ENCODE measurements at regions not wholly inside any gene's neighbourhood (a gene's known extent, or its start where the extent isn't known, plus 50 kb on each side); places are given as distances from the start of the nearest gene placed in this dataset.

GRCh38 chr13:18962168-18962734 lies 219.4 kb downstream of the TUBA3C start:
- Histone ChIP-seq H3K27me3 (ENCODE audit: insufficient read depth, low read length) (no peaks in the 10 kb centered on the region), H4K5ac (ENCODE audit: insufficient read length, low read depth, low read length) (no peak overlapping the region), H2BK12ac (ENCODE audit: insufficient read length, low read depth, low read length) (no peak overlapping the region), H3K9ac (ENCODE audit: extremely low read depth, insufficient read length, low read length) (no peak overlapping the region), H3K14ac (ENCODE audit: insufficient read depth, low read length) (no peak overlapping the region), H4K20me1 (ENCODE audit: control insufficient read depth, insufficient read depth, insufficient read length) (no peaks in the 10 kb centered on the region), H4K8ac (replicated peaks; ENCODE audit: insufficient read length, low read depth, low read length) (no peak overlapping the region), H2BK5ac (ENCODE audit: insufficient read length, low read length) (no peak overlapping the region), H3T11ph (ENCODE audit: low read length) (no peak overlapping the region), H3K4me2 (ENCODE audit: insufficient read depth, insufficient read length, low read length) (no peak overlapping the region), H2AK5ac (ENCODE audit: insufficient read length, low read length) (no peak overlapping the region), H3K56ac (ENCODE audit: insufficient read length, low read depth, low read length) (no peak overlapping the region), H2BK120ac (ENCODE audit: low read depth, low read length, poor library complexity, severe bottlenecking) (no peak overlapping the region), H3K9me3 (ENCODE audit: control insufficient read depth, low read depth, low read length) (peaks cover 92% of the 10 kb centered on the region), H3K4ac (ENCODE audit: low read depth, low read length) (no peak overlapping the region), H3K23me2 (ENCODE audit: insufficient read length, low read depth, low read length, poor library complexity, severe bottlenecking) (peaks cover 2% of the 10 kb centered on the region), H3K27ac (ENCODE audit: insufficient read length, low read depth, low read length) (no peak overlapping the region), H4K91ac (ENCODE audit: insufficient read length, low read depth, low read length) (no peak overlapping the region), H3K79me1 (ENCODE audit: insufficient read depth, low read depth, low read length, poor library complexity, severe bottlenecking) (no peaks in the 10 kb centered on the region), H2BK15ac (ENCODE audit: low read depth, low read length) (no peak overlapping the region), H3K4me1 (ENCODE audit: insufficient read depth, low read length) (no peaks in the 10 kb centered on the region), H3K23ac (ENCODE audit: insufficient read length, low read depth, low read length) (no peak overlapping the region), H2AFZ (ENCODE audit: low read length) (no peak overlapping the region), H3K79me2 (ENCODE audit: insufficient read depth, low read length) (no peaks in the 10 kb centered on the region), H3K18ac (ENCODE audit: insufficient read length, low read depth, low read length) (no peak overlapping the region), H2BK20ac (ENCODE audit: low read depth, low read length, poor library complexity, severe bottlenecking) (no peak overlapping the region)
- H3K27ac Mint-ChIP-seq: no peak overlapping the region
- peaks cover 93 to 97% of the 10 kb centered on the region in 2 experiments for H3K9me3 Mint-ChIP-seq
- H3K4me3 Mint-ChIP-seq: no peak overlapping the region
- no peak for DNase-seq
- no CpG with 5 or more reads among the region's 16 CpGs for WGBS (ENCODE audit: extremely low coverage, insufficient read length, low lambda C conversion rate)
- no peaks in the 10 kb centered on the region for H3K4me1 Mint-ChIP-seq
- TF ChIP-seq, protein P1, sequence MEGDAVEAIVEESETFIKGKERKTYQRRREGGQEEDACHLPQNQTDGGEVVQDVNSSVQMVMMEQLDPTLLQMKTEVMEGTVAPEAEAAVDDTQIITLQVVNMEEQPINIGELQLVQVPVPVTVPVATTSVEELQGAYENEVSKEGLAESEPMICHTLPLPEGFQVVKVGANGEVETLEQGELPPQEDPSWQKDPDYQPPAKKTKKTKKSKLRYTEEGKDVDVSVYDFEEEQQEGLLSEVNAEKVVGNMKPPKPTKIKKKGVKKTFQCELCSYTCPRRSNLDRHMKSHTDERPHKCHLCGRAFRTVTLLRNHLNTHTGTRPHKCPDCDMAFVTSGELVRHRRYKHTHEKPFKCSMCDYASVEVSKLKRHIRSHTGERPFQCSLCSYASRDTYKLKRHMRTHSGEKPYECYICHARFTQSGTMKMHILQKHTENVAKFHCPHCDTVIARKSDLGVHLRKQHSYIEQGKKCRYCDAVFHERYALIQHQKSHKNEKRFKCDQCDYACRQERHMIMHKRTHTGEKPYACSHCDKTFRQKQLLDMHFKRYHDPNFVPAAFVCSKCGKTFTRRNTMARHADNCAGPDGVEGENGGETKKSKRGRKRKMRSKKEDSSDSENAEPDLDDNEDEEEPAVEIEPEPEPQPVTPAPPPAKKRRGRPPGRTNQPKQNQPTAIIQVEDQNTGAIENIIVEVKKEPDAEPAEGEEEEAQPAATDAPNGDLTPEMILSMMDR (conservative IDR thresholded peaks at IDR 0.05): no peak
- no peaks in the 10 kb centered on the region for H3K27me3 Mint-ChIP-seq (ENCODE audit: low read depth)
- H3K36me3 Mint-ChIP-seq (ENCODE audit: insufficient read depth in 1 of 3, low read depth in 3 of 3): peaks cover 0 to 16% (median 9%) of the 10 kb centered on the region in 3 experiments; a peak in 6 of 7 replicates
